HCT116 (cell line): ENCODE measurements at regions not wholly inside any gene's neighbourhood (a gene's known extent, or its start where the extent isn't known, plus 50 kb on each side); places are given as distances from the start of the nearest gene placed in this dataset.

Source experiments
- CTCF ChIP-seq, 3 experiments: fragments of 200-600 bp in 1 of 3; sonication (generic) in 1 of 3; IDR thresholded peaks in 2 of 3; conservative IDR thresholded peaks in 1 of 3; 2 replicates each; pipeline ENCODE4 v1.5.1; 2012 to 2017; ENCODE audit warnings: low read depth in 2 of 3, low read length in 2 of 3, antibody characterized with exemption in 1 of 3, borderline replicate concordance in 1 of 3, control low read depth in 1 of 3, mild to moderate bottlenecking in 1 of 3, mixed read lengths in 1 of 3, mixed run types in 1 of 3, moderate library complexity in 1 of 3; ENCODE audit not compliant: insufficient read depth in 1 of 3
- EZH2 ChIP-seq: fragments of 200-600 bp; sonication (generic); IDR thresholded peaks from 2 replicates; pipeline ENCODE4 v1.6.1; 2017; ENCODE audit warnings: antibody characterized with exemption, mixed run types
- REST ChIP-seq: IDR thresholded peaks from 2 replicates; pipeline ENCODE4 v1.6.1; 2012; ENCODE audit warnings: low read depth

GRCh38 chrX:150074175-150074574 lies 135.9 kb upstream of the EOLA2 start:
- TF ChIP-seq CTCF (IDR thresholded peaks at IDR 0.05 in 2 of 3, conservative IDR thresholded peaks at IDR 0.05 in 1 of 3; ENCODE audit: borderline replicate concordance in 1 of 3, insufficient read depth in 1 of 3, low read depth in 2 of 3, low read length in 2 of 3) (no peak), REST (no peak), EZH2 (no peak)
